ENCODE measurements at regions not wholly inside any gene's neighbourhood (a gene's known extent, or its start where the extent isn't known, plus 50 kb on each side); places are given as distances from the start of the nearest gene placed in this dataset.
"Not testable (repeated sequence)": the region's sequence is repeated elsewhere in the genome, so short reads cannot be mapped to it uniquely, and the experiment has no call there.

DNA sequence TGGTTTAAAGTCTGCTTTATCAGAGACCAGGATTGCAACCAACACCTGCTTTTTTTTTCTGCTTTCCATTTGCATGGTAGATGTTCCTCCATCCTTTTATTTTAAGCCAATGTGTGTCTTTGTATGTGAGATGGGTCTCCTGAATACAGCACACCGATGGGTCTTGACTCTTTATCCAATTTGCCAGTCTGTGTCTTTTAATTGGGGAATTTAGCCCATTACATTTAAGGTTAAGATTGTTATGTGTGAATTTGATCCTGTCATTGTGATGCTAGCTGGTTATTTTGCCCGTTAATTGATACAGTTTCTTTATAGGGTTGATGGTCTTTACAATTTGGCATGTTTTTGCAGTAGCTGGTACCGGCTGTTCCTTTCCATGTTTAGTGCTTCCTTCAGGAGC lies 128.4 kb downstream of the ADCYAP1 start:
- TF ChIP-seq, protein P1, sequence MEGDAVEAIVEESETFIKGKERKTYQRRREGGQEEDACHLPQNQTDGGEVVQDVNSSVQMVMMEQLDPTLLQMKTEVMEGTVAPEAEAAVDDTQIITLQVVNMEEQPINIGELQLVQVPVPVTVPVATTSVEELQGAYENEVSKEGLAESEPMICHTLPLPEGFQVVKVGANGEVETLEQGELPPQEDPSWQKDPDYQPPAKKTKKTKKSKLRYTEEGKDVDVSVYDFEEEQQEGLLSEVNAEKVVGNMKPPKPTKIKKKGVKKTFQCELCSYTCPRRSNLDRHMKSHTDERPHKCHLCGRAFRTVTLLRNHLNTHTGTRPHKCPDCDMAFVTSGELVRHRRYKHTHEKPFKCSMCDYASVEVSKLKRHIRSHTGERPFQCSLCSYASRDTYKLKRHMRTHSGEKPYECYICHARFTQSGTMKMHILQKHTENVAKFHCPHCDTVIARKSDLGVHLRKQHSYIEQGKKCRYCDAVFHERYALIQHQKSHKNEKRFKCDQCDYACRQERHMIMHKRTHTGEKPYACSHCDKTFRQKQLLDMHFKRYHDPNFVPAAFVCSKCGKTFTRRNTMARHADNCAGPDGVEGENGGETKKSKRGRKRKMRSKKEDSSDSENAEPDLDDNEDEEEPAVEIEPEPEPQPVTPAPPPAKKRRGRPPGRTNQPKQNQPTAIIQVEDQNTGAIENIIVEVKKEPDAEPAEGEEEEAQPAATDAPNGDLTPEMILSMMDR (IDR thresholded peaks at IDR 0.05): not testable (repeated sequence)
- not testable (repeated sequence) for TF ChIP-seq POLR2A, POLR2AphosphoS5 (IDR thresholded peaks at IDR 0.05)

Data from breast epithelium (tissue), 3 donors.